GM19351 (cell line): ENCODE measurements at regions not wholly inside any gene's neighbourhood (a gene's known extent, or its start where the extent isn't known, plus 50 kb on each side); places are given as distances from the start of the nearest gene placed in this dataset.
"Not testable (repeated sequence)": the region's sequence is repeated elsewhere in the genome, so short reads cannot be mapped to it uniquely, and the experiment has no call there.

Source experiments
- ATAC-seq: cut with Tn5 transposase; IDR thresholded peaks from one replicate; pipeline ENCODE4 v1.9.1; 2021; ENCODE audit warnings: mild to moderate bottlenecking, moderate library complexity; ENCODE audit not compliant: unreplicated experiment

DNA sequence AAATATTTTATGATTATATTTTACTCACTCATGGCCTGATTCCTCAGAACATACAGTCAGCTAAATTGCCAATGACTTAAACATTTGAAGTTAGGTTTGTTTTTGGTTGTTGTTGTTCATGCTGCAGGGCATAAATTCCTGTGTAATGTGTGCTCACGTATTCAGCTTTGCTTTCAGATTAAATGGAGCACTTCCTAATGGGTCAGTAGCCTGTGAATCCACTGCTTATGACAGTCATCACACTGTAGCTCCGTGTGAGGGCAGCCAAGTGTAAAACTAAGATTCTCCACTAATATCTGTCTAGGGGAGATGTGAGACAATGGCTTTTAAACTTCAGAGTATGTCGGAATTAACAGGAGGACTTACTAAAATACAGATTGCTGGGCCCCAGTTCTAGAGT is 955.8 kb downstream of the SPATA31A7 start:
- ATAC-seq, result not testable (repeated sequence)
